ENCODE measurements at regions not wholly inside any gene's neighbourhood (a gene's known extent, or its start where the extent isn't known, plus 50 kb on each side); places are given as distances from the start of the nearest gene placed in this dataset.
"Not testable (repeated sequence)": the region's sequence is repeated elsewhere in the genome, so short reads cannot be mapped to it uniquely, and the experiment has no call there.

DNA sequence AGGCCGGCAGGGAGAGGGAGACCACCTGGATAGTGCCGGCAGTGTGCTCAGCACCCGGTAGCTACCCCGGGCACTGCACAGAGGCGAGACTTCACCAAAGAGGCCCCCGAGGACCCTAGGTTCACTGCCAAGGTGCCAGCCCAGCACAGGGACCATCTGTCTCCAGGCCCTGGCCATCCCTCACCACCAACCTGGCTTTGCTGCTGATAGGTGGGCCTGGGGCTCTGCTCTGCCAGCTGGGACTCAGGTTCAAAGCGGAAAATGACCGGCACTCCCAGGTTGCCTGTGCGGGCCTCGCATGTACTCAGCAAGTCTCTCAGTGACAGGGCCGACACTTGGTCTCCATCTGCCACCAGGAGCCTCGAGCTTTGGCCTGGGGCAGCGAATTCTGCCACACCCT lies 812.2 kb downstream of the BRD1 start:
- DNase-seq (ENCODE audit: low spot score), result no peak

DNA sequence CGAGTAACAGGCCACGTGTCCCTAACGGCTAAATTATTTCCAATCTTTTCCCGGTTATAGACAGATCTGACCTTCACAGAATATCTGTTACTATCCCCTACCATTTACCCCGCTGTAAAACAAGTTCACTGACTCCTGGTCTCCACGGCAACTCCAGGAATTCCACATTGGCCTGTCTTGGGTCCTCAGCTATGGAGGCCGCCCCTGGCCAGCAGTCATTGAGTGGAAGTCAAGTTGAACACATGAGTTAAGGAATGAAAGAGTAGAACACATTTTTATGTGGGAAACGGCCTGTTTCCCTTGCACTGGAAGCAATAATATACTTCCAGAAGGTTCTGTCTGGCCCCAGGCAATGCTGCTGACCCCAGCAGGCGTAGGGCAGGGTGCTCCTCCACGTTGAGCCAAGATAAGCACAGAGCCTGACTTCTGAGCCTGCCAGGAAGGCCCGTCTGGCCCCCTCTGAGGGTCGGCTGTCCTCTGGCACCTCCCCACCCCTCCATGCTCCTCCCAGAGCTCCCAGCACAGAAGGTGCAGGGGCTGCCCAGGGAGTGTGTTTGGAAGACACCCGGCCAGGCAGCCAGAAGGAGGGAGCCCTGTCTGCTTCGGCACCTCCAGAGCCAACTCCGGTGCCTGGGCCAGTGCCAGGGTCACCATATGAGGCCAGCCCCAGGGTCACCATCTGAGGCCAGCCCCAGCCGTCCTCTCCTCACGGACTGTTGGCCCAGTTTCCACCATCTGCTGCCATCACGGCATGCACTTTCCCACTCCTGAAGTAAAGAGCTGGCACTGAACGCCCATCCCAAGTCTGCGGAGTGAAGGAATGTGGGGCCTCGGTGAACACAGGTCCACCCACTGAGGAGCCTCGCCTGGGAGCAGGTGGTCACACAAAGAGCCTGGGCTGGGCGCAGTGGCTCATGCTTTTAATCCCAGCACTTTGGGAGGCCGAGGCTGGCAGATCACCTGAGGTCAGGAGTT lies 813.2 kb downstream of the BRD1 start:
- DNase-seq (ENCODE audit: low spot score), result no peak

DNA sequence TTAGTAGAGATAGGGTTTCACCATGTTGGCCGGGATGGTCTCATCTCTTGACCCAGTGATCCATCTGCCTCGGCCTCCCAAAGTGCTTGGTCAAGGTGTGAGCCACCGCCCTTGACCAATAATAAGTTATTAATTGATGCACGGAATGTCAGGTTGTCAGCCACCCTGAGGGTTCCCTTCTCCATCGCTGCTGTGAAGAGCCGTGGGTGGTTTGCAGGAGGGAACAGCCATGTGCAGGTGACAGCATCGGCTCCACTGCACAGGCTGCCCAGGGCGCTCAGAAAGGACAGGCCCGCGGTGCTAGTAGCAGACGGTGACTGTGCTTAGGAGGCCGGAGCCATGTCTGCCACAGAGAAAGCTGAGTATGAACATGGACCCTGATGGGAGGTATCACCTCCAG lies 814.0 kb downstream of the BRD1 start:
- DNase-seq (ENCODE audit: low spot score), result no peak

DNA sequence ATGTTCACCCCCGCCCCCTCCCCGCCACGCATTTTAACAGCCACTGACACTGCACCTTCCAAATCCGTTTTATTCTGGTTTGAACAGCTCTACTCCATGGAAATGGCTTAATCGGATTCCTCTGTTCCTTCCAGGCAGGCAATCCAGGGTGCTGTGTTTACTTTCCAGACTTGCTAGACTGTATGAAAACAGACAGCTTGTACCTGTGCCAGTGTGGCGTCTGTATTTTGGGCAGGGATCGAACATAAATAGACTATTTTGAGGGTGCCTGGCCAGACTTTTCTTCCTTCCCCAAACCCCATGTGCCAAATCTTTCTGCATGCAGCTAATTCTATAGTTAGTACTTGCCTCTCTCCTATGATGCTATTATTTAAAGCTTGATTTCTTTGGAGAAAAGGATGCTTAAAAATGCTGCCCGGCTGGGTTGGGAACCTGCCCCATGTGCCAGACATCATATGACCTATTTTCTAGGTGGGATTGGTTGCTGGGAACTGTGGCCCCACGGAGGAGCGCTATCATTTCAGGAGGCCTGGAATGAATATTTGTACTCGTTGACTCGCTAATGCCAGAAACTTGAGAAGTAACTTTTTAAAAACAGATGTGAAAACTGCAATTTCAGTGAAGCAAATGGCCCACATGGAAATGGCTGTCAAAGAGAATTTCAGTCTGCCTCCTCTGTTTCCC lies 814.8 kb downstream of the BRD1 start:
- DNase-seq (ENCODE audit: low spot score), result no peak

DNA sequence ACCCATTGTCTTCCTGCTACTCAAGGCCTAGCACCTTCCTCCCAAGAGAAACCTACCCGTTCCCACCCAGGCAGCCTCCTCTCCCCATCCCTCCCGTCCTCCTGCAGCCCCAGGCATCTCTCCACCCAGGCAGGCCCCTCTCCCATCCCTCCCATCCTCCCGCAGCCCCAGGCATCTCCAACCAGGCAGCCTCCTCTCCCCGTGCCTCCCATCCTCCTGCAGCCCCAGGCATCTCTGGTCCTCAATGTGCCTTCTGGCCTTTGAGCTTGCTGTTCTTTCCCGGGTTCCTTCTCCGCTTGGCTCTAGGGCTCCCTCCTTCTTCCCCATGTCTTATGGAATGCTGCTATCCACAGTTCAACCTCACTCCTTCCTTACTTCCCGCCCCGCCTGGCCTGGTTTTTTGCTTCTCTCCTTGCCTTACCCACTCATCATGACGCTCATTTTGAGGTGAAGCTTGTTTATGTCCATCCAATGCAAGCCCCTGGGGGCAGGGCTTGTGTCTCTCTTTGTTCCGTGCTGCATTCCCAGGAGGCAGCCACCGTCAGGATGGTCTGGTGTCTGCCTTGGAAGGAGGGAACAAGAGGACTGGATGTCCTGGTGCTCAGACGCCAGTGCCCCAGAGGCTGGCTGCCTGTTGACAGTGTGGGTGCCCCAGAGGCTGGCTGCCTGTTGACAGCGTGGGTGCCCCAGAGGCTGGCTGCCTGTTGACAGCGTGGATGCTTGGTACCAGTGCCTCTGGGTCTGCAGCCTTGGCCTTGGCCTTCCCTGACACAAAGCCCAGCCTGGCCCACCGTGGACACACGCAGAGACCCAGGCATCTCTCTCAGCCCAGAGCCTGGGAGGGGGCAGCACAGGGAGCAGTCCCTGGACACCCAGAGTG lies 815.7 kb downstream of the BRD1 start:
- DNase-seq (ENCODE audit: low spot score), result no peak

DNA sequence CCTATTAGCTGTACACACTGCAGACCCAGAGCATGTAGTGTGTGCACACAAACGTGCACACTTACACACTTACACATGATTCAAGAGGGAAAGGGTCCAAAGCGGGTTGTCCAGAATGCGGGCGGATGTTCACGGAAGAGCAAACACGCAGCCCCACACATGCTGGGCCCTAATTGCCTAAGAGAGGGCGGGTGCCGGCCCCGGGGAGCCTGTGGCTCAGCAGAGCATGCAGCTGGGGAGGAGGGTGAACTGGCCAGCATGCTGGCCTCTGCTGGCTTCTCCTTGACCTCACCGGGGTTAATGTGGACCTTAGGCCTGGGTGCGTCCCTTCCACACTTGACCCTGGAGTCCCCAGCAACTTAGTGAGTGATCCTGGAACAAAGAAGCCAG lies 816.3 kb downstream of the BRD1 start:
- no peak for DNase-seq (ENCODE audit: low spot score)

DNA sequence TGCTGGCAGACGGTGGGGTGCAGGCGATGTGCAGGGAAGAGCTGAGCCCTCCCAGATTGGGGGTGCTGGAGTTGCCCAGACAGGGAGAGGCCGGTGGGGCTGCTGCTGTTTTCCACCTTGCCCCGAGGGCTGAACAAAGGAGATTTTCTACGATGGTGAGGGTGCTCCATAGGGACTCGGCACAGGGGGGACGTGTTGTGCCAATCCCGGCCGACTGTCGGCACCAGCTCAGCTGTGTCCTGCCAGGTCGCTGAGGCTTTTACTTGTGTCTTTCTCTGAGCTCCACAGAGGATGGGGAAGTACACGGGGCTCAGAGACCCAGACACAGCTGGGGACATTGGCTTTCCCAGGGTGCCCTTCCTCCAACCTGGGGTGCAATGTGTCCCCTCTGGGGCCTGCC lies 816.8 kb downstream of the BRD1 start:
- DNase-seq (ENCODE audit: low spot score), result no peak

DNA sequence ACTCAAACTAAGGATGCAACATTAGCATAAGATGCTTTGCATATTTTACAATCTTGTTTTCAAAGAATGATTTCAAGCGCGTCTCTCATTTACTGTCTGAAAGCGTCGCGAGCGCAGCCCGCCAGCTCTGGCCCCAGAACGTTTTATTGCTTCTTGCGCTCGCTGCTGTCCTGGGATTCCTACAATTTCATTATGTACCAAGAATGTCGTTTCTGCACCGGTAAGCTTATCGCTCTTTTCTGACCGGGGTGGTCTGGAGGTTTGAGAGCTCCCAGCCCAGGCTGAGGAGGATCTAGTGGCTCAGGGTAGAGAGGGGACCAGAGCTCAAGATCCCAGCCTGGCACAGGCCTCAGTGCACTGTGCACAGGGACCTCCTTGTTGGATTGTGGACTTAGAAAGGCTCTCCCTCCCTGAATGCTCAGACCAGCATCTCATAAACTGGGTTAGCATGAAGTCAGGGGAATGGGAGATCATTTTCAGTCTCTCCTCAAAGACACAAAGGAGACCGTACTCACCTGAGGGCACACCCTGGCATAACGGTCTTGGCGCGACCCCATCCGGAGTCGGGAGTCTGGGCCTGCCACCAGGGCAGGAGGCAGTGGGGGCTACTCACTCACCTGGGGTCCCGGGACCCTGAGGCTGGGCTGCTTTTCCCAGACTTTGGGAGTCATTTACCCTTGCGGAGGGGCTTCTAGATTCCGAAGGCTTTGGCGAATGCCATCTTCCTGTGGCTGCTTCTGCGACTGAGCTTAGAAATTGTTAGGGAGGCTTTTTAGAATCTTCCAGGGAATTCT lies 817.4 kb downstream of the BRD1 start:
- no peak for DNase-seq (ENCODE audit: low spot score)

DNA sequence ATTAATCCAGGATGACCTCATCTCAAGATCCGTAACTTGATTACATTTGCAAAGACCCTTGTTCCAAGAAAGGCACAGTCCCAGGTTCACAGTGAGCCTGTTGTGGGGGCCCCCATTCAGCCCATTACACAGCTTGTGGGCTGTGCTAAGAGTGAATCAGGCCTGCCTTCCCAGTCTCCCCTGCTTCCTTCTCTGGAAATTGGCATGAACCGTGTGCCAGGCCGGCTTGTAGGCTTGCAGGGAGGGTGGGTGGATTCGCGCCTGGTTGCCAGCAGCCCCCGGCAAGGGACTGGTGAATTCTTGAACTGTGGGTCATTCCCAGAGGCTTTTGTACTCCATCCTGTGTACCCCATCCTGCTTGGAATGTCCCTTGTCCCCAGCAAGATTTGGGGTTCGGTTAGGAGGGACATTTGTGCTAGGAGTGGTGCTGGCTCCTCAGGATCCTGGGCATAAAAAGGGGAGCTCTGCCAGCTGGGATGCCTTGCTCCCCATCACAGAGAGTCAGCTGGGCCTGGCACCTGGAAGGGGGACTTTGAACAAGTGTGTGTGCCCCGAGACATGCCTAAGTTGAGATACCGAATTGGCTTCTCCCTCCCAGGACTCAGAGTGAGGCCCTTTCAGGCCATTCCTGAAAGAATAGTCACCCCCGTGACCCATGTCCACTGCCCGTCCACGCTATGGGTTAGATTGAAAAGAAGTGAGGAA lies 818.2 kb downstream of the BRD1 start:
- DNase-seq (ENCODE audit: low spot score), result no peak

DNA sequence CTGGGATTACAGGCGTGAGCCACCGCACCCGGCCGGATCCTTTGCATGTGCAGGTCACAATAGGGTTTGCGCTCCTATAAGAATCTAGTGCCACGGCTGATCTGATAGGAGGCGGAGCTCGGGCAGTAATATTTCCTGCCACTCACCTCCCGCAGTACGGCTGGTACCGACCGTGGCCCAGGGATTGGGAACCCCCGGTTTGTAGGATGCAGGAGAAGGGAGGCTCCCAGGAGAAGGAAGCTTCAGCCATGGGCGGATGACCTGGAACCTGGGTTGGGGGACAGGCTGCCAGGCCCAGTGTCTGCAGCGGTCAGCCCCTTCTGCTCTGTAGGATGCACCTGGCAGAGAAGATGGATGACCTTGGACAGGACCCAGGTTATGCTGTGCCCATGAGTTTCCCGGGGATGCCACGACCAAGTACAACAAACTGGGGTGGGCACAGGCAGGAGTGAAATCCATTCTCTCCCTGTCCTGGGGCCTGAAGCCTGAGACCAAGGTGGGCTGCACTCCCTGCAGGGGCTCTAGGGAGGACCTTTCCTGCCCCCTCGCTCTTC lies 818.9 kb downstream of the BRD1 start:
- no peak for DNase-seq (ENCODE audit: low spot score)

DNA sequence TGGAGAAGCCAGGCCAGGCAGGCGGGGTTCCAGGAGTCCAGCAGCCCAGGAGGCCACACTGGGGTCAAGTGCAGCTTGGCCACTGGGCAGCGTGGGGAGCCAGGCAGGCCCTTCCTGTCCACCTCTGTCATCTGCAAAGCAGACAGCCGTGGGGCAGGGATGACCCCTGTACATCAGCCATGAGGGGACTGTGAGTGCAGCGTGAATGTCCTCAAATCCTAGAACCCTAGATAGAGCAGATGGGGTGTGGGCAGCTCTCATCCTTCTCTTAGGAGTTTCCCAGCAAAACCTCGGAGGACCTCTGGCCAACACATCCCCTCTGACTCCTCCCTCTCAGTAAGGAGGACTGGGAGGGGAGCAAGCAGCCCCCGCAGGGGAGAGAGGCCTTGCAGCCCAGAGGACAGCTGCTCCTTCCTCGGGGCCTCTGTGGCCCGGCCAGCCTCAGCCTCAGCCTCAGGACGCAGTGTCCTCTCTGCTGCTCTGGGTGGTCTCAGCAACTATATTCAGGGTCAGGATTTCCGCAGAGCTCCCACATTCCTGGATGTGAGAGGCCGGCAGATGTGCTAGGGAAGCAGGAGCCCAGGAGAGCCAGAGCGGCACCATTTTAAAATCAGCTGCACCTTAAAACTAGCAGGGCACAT lies 820.5 kb downstream of the BRD1 start:
- no peak for DNase-seq (ENCODE audit: low spot score)

DNA sequence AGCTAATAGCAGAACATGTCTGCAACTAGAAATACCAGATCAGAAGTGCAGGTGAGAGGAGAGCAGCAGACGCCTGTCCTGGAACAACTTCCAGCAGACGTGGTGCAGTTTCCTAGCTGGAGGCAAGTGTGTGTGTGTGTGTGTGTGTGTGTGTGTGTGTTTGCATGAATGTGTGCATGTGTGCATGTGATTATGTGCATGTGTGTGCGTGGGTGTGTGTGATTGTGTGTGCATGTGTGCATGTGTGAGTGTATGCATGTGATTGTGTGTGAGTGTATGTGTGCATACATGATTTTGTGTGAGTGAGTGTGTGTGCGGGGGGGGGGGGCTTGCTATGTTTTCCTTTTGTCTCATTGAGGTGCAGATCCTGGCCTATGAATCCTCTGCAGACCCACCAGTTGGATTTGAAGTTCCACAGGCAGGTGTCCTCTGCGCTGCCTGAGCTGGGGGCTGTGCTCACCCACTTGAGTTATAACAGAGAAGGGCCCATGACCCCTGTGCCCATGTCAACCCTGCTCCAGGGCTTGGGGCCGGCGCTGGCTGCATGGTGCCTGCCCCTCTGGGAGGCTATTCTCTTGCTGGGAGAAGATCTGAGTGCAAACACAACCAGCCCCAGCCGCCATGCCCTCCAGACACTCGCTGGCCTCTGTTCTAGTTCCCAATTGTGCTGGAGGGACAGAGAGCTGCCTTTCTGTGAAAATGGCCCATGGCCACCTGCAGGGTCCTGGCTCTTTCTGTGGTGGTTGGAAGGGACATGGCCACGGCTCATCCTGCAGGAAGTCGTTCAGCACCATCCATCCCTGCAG lies 821.3 kb downstream of the BRD1 start:
- no peak for DNase-seq (ENCODE audit: low spot score)

DNA sequence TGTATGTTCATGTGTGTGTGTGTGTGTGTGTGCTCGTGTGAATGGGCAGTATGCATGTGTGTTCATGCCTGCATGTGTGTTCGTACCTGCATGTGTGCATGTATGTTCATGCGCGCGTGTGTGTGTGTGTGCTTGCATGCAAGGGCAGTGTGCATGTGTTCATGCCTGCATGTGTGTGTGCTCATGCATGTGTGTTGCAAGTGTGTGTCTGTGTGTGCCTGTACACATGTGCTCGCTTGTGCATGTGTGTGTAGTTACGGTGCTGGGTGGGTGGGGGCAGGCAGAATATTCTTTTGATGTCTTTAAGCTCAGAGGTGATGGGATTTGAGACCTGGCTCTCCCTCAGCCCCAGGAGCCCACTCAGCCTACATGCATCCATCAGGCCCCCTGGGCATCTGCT lies 822.1 kb downstream of the BRD1 start:
- no peak for DNase-seq (ENCODE audit: low spot score)

DNA sequence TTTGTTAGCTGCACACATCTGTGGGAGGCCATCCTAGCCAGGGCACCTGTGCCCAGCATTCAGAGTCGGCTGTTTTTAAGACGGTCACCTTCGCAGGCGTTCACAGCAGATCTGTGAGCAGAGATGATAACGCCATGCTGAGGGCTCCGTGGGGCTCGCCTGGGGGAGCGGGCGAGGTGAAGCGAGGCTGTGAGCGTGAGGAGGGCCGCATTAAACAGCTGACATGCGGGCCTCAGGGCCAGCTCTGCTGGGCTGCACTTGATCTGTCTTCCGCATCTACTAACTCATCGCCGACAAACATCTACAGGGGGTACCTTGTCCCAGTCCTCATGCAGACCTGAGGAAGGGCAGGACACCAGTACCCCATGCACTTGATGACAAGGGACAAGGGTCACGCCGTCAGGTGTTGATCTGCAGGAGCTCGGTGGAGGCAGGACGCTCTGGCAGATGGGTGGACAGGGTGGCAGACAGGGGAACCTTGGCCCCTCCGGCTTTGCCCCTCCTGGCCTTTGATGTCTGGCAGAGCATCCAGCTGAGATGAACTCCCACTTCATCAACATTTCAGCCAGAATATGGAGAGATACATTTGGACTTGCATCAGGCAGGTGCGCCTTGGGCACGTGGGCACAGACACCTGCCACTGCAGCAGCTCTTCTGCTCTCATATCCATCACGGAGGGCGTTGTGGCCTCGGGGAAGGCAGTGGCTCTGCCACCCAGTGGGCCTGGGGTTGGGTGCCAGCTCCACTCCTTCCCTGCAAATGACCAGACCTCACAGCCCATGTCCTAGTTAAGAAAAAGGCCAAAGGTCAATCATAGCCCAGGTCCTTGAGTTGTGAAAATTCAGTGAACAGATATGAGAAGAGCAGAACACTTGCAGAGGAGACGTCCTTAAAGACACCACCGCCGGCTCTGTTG lies 822.9 kb downstream of the BRD1 start:
- DNase-seq (ENCODE audit: low spot score), result no peak

DNA sequence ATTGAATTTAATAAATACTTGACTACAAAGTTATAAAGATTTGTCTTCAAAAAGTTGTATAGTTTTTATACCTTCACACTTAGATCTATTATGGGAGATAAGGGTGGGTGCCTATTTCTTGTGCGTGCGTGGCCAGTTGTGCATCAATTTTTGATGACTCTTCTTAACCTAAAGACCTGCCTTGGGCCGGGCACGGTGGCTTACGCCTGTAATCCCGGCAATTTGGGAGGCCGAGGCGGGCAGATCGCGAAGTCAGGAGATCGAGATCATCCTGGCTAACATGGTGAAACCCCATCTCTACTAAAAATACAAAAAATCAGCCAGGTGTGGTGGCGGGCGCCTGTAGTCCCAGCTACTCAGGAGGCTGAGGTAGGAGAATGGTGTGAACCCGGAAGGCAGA lies 830.1 kb downstream of the BRD1 start:
- DNase-seq (ENCODE audit: low spot score), result not testable (repeated sequence)

DNA sequence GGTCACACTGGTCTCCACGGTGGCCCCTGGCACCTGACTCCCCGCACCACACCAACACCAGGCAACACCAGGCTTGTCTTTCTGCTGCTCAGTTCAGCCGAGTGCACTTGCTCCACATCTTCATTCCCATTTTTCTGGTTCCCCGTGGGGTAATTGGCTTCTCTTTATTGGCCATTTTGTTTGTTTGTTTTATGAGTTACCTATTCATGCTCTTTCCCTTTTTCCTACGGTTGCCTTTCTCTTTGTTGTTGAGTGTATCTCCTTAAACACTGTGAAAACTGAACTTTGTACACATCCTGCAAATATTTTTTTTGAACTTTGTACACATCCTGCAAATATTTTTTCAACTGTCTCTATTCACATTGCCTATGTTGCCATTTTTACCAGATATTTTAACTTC lies 834.0 kb downstream of the BRD1 start:
- DNase-seq (ENCODE audit: low spot score), result no peak

DNA sequence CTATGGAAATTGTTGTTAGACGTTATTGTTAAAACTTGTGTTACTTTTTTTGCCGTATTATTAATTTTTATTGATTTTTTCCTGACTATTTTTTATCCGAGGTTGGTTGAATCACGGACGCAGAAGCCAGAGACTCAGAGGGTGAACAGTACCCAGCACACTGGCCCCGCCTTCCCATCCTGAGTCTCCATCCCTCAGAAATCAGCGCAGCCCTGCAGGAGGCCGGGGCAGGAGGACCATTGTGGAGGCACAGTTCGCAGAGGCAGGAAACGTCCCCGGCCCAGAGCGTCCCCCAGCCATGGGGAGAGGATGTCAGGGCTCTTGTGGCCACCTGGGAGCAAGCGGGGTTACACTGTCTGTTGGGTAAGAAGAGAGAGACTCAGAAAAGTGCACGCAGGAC lies 843.0 kb downstream of the BRD1 start:
- no peak for DNase-seq (ENCODE audit: low spot score)

DNA sequence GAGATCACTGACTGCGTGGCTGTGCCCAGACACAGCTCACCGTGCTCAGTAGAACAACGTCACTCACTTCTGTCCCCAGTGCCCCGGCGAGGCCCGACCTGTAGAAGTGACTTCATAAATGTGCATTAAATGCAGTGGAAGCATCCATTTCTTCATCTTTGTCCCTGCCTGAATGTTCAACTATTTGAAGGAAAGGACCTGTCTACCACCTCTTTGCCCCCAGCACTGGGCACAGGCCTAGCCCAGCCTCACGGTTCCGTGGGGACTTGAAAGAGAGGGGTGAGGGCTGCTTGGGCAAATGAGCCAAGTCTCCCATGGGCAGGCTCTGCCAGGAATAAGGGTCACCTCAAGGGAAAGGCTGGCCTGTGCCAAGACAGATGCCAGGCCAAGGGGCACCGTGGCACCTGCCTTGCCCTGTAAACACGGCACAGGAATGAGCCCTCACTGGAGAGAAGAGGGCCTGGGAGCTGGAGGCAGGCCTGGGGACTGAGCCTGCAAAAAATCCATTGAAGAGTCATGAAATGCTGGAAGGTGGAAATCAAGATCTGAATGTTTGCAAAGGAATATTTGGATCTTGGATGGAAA lies 845.3 kb downstream of the BRD1 start:
- no peak for DNase-seq (ENCODE audit: low spot score)

Measured in AG08396 (cell line).